Upper lobe of left lung (tissue), 6 donors: ENCODE measurements at regions not wholly inside any gene's neighbourhood (a gene's known extent, or its start where the extent isn't known, plus 50 kb on each side); places are given as distances from the start of the nearest gene placed in this dataset.
A peak's percentile ranks its signal among the peaks of the same experiment; 100 is the strongest.

Source experiments
- ATAC-seq, 2 donors: fragments of 200-7000 bp; cut with Tn5 transposase; one replicate each; pipeline ENCODE4 v1.9.1; 2022; ENCODE audit warnings: mild to moderate bottlenecking in 2 of 2, moderate library complexity in 2 of 2; ENCODE audit not compliant: low FRiP score in 2 of 2
- DNase-seq, 2 donors: peaks; one replicate each; pipeline ENCODE4 v3.0.0-alpha.2; 2019 to 2020
- H3K27ac ChIP-seq, 4 donors: fragments of 200-600 bp; sonication (generic); one replicate each; pipeline ENCODE4 v1.5.1; 2016 to 2019
- H3K27me3 ChIP-seq, 4 donors: fragments of 200-600 bp; sonication (generic); one replicate each; pipeline ENCODE4 v1.5.1; 2017 to 2019
- H3K36me3 ChIP-seq, 4 donors: fragments of 200-600 bp; sonication (generic); one replicate each; pipeline ENCODE4 v1.5.1; 2016 to 2019
- H3K4me1 ChIP-seq, 4 donors: fragments of 200-600 bp; sonication (generic); one replicate each; pipeline ENCODE4 v1.5.1; 2018 to 2019
- H3K4me3 ChIP-seq, 4 donors: fragments of 200-600 bp; sonication (generic); one replicate each; pipeline ENCODE4 v1.5.1; 2017 to 2019; ENCODE audit warnings: mild to moderate bottlenecking in 2 of 4, moderate library complexity in 1 of 4
- H3K9me3 ChIP-seq, 4 donors: fragments of 200-600 bp; sonication (generic); one replicate each; pipeline ENCODE4 v1.5.1; 2018 to 2019
- EP300 ChIP-seq, 4 donors: sonication (generic); formaldehyde crosslinking; IDR thresholded peaks; one replicate each; pipeline ENCODE4 v1.5.1; 2017; ENCODE audit warnings: antibody characterized with exemption in 4 of 4, control low read depth in 2 of 4
- POLR2A ChIP-seq, 4 donors: fragments of 450-650 bp; IDR thresholded peaks; one replicate each; pipeline ENCODE4 v1.5.1; 2016 to 2017; ENCODE audit warnings: antibody characterized with exemption in 4 of 4, mild to moderate bottlenecking in 2 of 4
- POLR2AphosphoS5 ChIP-seq, 2 donors: sonication (generic); formaldehyde crosslinking; IDR thresholded peaks; one replicate each; pipeline ENCODE4 v1.5.1; 2017; ENCODE audit warnings: antibody characterized with exemption in 2 of 2
- WGBS, 2 donors: methylation state at CpG; one replicate each; pipeline ENCODE4 v1.1.5; 2017 to 2018; 5-methylcytosine and 5-hydroxymethylcytosine counted together
- TF ChIP-seq, protein P1 (sequence below), 6 experiments: fragments of 450-650 bp in 4 of 6; fragments of 200-600 bp in 2 of 6; sonication (generic) in 2 of 6; IDR thresholded peaks; one replicate each; pipeline ENCODE4 v1.5.1; 2016 to 2019; ENCODE audit warnings: antibody characterized with exemption in 6 of 6
- donor health status: DM: no; HTN: no; CAD: no; lungs with moderate emphysema.
- donor health status: DM: no; HTN: yes; CAD: no; lungs with severe emphysema.

DNA sequence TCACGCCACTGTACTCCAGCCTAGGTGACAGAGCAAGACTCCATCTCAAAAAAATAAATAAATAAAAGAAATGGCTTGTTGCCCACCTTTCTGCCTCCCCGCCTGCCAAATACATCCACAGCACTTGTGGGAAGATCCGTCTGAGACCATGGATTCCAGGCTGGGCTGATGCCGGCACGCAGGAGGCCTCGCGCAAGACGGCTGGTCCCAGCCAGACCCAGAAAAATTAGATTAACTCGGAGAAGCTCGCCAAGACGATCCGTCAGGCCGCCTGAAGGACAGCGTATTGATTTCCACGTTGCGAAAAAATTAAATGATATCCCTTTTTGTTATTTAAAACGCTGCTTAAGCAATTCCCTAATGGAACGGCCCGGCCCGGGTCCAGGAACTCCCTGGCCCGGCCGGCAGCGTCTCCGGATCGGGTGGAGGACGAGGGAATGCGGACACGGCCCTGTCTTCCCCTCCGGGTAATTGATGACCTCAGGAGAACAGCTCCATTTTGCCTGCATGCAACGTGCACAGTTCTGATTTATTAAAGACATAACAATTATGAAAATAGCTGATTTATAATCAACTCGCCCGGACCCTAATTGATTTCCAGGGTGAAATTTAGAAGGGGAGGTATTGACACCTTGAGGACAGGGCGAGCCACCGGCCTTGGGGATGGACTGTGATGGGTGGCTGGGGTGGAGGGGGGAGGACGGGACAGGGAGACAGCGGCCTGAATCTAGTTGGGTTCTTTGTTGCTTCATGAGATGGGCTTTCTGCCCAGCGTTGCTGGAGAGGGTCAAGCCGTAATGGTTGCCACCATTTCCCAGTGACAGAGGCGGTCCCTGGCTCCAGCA, 52.1 kb downstream of the ZNRF4 start:
- no peak for DNase-seq
- WGBS, 2 donors, result 85% methylated on average over 38 to 39 of the region's 39 CpGs
- no peaks in the 10 kb centered on the region for H3K27me3 ChIP-seq
- no peaks in the 10 kb centered on the region for H3K36me3 ChIP-seq
- no peak overlapping the region for H3K27ac ChIP-seq
- no peaks in the 10 kb centered on the region for H3K4me1 ChIP-seq
- no peak overlapping the region for H3K4me3 ChIP-seq
- TF ChIP-seq, protein P1, sequence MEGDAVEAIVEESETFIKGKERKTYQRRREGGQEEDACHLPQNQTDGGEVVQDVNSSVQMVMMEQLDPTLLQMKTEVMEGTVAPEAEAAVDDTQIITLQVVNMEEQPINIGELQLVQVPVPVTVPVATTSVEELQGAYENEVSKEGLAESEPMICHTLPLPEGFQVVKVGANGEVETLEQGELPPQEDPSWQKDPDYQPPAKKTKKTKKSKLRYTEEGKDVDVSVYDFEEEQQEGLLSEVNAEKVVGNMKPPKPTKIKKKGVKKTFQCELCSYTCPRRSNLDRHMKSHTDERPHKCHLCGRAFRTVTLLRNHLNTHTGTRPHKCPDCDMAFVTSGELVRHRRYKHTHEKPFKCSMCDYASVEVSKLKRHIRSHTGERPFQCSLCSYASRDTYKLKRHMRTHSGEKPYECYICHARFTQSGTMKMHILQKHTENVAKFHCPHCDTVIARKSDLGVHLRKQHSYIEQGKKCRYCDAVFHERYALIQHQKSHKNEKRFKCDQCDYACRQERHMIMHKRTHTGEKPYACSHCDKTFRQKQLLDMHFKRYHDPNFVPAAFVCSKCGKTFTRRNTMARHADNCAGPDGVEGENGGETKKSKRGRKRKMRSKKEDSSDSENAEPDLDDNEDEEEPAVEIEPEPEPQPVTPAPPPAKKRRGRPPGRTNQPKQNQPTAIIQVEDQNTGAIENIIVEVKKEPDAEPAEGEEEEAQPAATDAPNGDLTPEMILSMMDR (IDR thresholded peaks at IDR 0.05), result no peak
- TF ChIP-seq POLR2A (IDR thresholded peaks at IDR 0.05), result no peak
- TF ChIP-seq EP300 (IDR thresholded peaks at IDR 0.05), result no peak
- TF ChIP-seq POLR2AphosphoS5 (IDR thresholded peaks at IDR 0.05), result no peak
- peaks cover under 1 to 14% (median 7%) of the 10 kb centered on the region in 4 donors for H3K9me3 ChIP-seq
- ATAC-seq, result peak in 1 of 2 donors; percentile 71
